Esophagus squamous epithelium (tissue), 5 donors: ENCODE measurements at regions not wholly inside any gene's neighbourhood (a gene's known extent, or its start where the extent isn't known, plus 50 kb on each side); places are given as distances from the start of the nearest gene placed in this dataset.

Experiments used
- DNase-seq: peaks from one replicate; lab custom pipeline; 2025; lab: John Stamatoyannopoulos, UW
- H3K27ac ChIP-seq, 4 donors: fragments of 200-600 bp; sonication (generic); one replicate each; pipeline ENCODE4 v1.5.1; 2016 to 2019; ENCODE audit warnings: mild to moderate bottlenecking in 1 of 4
- H3K27me3 ChIP-seq, 4 donors: fragments of 200-600 bp; sonication (generic); 1 replicate in 3 of 4; 2 replicates in 1 of 4; pipeline versions ENCODE4 v1.5.1 to v1.6.0; 2017 to 2021; ENCODE audit warnings: antibody characterized with exemption in 1 of 4
- H3K36me3 ChIP-seq, 3 donors: fragments of 200-600 bp; sonication (generic); one replicate each; pipeline ENCODE4 v1.5.1; 2016 to 2019
- H3K4me1 ChIP-seq, 3 donors: fragments of 200-600 bp; sonication (generic); one replicate each; pipeline ENCODE4 v1.5.1; 2017 to 2019
- H3K4me3 ChIP-seq, 4 donors: fragments of 200-600 bp; sonication (generic); 1 replicate in 3 of 4; 2 replicates in 1 of 4; pipeline ENCODE4 v1.5.1; 2016 to 2019; ENCODE audit warnings: mild to moderate bottlenecking in 2 of 4, moderate library complexity in 1 of 4
- H3K9me3 ChIP-seq, 3 donors: fragments of 200-600 bp; sonication (generic); one replicate each; pipeline ENCODE4 v1.5.1; 2016 to 2019
- POLR2A ChIP-seq, 4 donors: fragments of 450-650 bp; IDR thresholded peaks; one replicate each; pipeline ENCODE4 v1.6.1; 2017; ENCODE audit warnings: antibody characterized with exemption in 4 of 4, mild to moderate bottlenecking in 4 of 4, moderate library complexity in 3 of 4
- WGBS, 2 donors: methylation state at CpG; one replicate each; pipeline ENCODE4 v1.1.5; 2018; 5-methylcytosine and 5-hydroxymethylcytosine counted together
- intact Hi-C: fragments of 100-400 bp; cut with DNase I; formaldehyde crosslinking; loops from one replicate; pipeline ENCODE4 v1.15.0; 2022
- TF ChIP-seq, protein P1 (sequence below), 6 experiments: fragments of 450-650 bp in 4 of 6; fragments of 200-600 bp in 2 of 6; sonication (generic) in 2 of 6; IDR thresholded peaks; one replicate each; pipeline ENCODE4 v1.5.1; 2016 to 2019; ENCODE audit warnings: antibody characterized with exemption in 6 of 6, mild to moderate bottlenecking in 4 of 6, moderate library complexity in 4 of 6
- donor health status: DM: yes; HTN: yes; CAD: no.

DNA sequence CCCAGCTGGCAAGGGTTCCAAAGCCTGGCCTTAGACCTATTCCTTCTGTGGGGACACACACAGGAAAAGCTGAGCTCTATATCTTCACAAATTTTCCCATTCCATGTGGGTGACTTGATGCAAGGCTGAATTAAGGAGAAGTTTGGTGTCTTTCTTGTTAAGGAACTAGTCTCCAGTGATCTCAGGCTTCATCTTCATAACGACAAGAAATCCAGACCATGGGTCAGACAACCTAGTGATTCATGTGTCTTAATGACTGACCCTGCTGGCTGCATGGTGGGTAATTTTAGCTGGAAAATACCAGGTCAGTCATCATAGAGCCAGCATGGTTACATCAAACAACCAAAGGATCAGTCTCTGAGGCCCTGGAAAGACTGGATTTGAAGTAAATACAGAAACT is 112.7 kb upstream of the SLC4A7 start:
- H3K36me3 ChIP-seq: no peaks in the 10 kb centered on the region
- peaks cover 0 to 47% (median 18%) of the 10 kb centered on the region in 3 donors for H3K4me1 ChIP-seq
- WGBS, 2 donors: 63 to 100% methylated on average over 1 of the region's 1 CpG
- H3K4me3 ChIP-seq: no peak overlapping the region
- no peaks in the 10 kb centered on the region for H3K27me3 ChIP-seq
- H3K9me3 ChIP-seq: peaks cover 0 to 9% (median 0%) of the 10 kb centered on the region in 3 donors
- H3K27ac ChIP-seq: no peak overlapping the region
- DNase-seq: no peak
- intact Hi-C loops: no loop called here
- TF ChIP-seq POLR2A (IDR thresholded peaks at IDR 0.05): no peak
- TF ChIP-seq, protein P1, sequence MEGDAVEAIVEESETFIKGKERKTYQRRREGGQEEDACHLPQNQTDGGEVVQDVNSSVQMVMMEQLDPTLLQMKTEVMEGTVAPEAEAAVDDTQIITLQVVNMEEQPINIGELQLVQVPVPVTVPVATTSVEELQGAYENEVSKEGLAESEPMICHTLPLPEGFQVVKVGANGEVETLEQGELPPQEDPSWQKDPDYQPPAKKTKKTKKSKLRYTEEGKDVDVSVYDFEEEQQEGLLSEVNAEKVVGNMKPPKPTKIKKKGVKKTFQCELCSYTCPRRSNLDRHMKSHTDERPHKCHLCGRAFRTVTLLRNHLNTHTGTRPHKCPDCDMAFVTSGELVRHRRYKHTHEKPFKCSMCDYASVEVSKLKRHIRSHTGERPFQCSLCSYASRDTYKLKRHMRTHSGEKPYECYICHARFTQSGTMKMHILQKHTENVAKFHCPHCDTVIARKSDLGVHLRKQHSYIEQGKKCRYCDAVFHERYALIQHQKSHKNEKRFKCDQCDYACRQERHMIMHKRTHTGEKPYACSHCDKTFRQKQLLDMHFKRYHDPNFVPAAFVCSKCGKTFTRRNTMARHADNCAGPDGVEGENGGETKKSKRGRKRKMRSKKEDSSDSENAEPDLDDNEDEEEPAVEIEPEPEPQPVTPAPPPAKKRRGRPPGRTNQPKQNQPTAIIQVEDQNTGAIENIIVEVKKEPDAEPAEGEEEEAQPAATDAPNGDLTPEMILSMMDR (IDR thresholded peaks at IDR 0.05): no peak

DNA sequence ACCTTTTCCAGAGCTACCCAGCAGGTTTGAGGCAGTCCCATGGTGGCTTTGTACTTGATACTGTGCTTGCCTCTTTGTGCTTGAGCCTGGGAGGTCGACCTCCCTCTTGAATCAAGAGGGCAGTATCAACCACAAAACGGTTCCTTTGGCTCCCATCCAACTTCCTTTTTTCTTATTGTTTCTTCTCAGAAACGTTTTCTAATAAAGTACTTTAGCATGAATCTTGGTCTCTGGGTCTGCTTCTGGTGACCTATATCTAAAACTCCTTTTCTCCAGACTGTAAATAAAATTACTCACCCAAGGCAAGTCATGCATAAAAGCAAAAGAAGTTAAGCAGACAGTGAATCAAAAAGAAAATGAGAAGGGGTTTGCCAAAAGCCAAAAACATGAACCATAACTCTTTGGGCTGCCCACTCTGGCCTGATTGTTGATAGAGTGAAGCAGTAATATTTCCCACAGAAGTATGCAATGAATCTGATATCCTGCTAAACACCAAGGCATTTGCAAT is 112.2 kb upstream of the SLC4A7 start:
- WGBS, 2 donors: 9% methylated on average over 3 of the region's 3 CpGs
- no peak for DNase-seq
- Histone ChIP-seq H3K4me1 (peaks cover 0 to 52% (median 22%) of the 10 kb centered on the region in 3 donors), H3K4me3 (no peak overlapping the region), H3K27me3 (no peaks in the 10 kb centered on the region), H3K27ac (no peak overlapping the region), H3K9me3 (peaks cover 0 to 8% (median 0%) of the 10 kb centered on the region in 3 donors), H3K36me3 (no peaks in the 10 kb centered on the region)
- intact Hi-C loops: no loop called here
- TF ChIP-seq POLR2A (IDR thresholded peaks at IDR 0.05): no peak
- TF ChIP-seq, protein P1 (IDR thresholded peaks at IDR 0.05): no peak

DNA sequence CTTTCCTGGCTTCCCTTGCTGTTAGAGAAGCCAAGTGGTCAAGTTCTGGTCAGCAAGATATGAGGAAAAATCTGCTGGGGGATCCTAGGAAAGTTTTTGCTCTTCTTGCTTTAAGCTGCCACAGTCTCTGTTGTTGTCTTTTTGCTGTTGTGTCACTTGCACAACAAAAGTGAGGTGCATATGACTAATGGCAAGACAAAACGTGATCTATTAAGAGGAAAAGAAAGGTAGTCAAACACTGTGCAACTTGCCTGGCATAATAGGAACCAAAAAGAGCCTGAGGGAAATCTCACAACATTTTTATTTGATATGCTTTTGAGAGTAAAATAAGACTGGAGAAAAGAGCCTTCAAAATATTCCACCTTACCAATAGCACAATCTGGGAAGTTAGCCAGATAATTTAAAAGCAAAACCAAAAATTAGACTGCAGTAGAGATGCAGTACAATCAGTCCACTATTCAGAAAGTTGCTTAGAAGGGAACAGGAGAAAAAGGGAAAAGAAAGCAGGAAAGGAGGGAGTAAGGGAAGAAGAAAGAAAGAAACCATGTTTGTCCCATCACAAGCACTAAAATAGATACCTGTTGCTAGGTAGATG is 110.0 kb upstream of the SLC4A7 start:
- WGBS, 2 donors: 24 to 30% methylated on average over 1 of the region's 1 CpG
- Histone ChIP-seq H3K9me3 (no peaks in the 10 kb centered on the region), H3K27ac (peak overlapping the region in 2 of 4 donors; percentile 40 to 54), H3K4me1 (peaks cover 16 to 74% (median 41%) of the 10 kb centered on the region in 3 donors), H3K36me3 (no peaks in the 10 kb centered on the region), H3K4me3 (no peak overlapping the region), H3K27me3 (no peaks in the 10 kb centered on the region)
- TF ChIP-seq, protein P1 (IDR thresholded peaks at IDR 0.05): no peak
- TF ChIP-seq POLR2A (IDR thresholded peaks at IDR 0.05): no peak
- intact Hi-C loops: no loop called here
- DNase-seq: no peak

DNA sequence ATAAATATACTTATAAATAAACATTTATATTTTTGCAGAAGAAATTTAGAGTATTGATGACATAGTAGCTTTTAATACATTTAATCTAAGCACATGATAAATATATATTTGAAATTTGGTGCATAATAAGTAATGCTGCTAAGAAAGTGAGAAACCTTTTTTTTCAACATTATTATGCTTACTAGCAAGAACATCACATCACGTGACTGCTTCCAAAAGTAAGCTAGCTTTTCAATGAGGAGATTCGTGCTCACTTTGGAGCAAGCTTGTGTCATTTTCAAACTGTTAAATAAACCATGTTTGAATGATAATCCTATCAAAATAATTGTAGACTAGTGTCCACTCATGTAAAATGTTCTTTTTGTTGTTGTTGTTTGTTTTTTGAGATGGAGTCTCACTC is 109.0 kb upstream of the SLC4A7 start:
- Histone ChIP-seq H3K9me3 (no peaks in the 10 kb centered on the region), H3K27ac (no peak overlapping the region), H3K27me3 (no peaks in the 10 kb centered on the region), H3K36me3 (no peaks in the 10 kb centered on the region), H3K4me1 (peaks cover 16 to 84% (median 41%) of the 10 kb centered on the region in 3 donors), H3K4me3 (no peak overlapping the region)
- no peak for DNase-seq
- WGBS, 2 donors: 81 to 92% methylated on average over 2 of the region's 2 CpGs
- intact Hi-C loops: no loop called here
- TF ChIP-seq, protein P1 (IDR thresholded peaks at IDR 0.05): no peak
- TF ChIP-seq POLR2A (IDR thresholded peaks at IDR 0.05): no peak

DNA sequence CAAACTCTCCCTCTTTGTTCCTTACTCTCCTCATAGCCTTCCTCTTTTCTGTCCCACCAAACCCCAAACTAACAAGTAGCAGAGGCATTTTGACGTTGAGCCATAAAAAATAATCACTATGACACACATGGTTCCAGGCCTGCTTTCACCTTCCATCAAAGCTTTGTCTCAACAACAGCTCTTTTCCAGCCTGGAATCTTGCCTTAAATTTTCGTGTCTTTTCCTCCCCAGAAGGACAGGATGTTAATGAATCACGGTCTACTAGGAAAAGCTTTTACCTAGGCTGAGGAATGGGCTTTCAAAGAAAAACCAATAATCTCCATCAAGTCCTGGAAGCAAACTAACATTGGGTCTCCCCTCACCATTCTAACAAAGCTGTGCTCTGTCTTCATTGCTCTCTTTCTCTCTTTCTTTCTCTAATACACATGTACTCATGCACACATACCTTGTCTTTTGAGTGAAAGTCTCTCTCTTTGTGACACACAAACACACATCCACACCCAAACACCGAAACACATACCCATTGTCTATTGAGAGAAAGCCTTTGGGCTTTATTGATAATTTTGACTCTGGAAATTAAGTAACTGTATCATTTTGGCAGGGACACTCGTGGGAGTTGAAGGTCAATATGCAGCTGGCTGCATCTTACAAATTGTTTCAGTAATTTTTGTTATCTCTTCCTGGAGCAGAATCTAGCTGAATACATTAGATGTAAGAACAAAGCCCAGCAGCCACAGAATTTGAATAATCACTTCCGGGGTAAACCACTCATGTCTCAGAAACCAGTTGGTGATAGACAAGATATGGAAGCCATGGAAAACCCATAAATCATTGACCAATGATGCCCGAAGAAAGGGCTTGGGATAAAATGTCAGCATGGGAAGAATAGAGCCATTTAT is 107.4 kb upstream of the SLC4A7 start:
- no peak overlapping the region for H3K4me3 ChIP-seq

More for the DNA sequence above, 107.4 kb upstream of the SLC4A7 start:
- H3K27me3 ChIP-seq: no peaks in the 10 kb centered on the region
- intact Hi-C loops: no loop called here
- H3K4me1 ChIP-seq: peaks cover 16 to 74% (median 36%) of the 10 kb centered on the region in 3 donors
- DNase-seq: no peak
- no peak for TF ChIP-seq POLR2A (IDR thresholded peaks at IDR 0.05)
- TF ChIP-seq, protein P1 (IDR thresholded peaks at IDR 0.05): no peak
- H3K9me3 ChIP-seq: no peaks in the 10 kb centered on the region
- H3K27ac ChIP-seq: peak overlapping the region; percentile 59 to 83 (median 78)
- 28 to 29% methylated on average over 7 of the region's 7 CpGs for WGBS, 2 donors
- H3K36me3 ChIP-seq: no peaks in the 10 kb centered on the region
